Right atrium auricular region (tissue), 2 donors: ENCODE measurements at regions not wholly inside any gene's neighbourhood (a gene's known extent, or its start where the extent isn't known, plus 50 kb on each side); places are given as distances from the start of the nearest gene placed in this dataset.

Source experiments
- DNase-seq: peaks from one replicate; pipeline ENCODE4 v3.0.0-alpha.2; 2019; ENCODE audit warnings: low spot score
- H3K27ac ChIP-seq, 2 donors: fragments of 200-600 bp; sonication (generic); 1 replicate in 1 of 2; 2 replicates in 1 of 2; pipeline ENCODE4 v1.5.1; 2016 to 2019
- H3K27me3 ChIP-seq, 2 donors: fragments of 200-600 bp; sonication (generic); one replicate each; pipeline versions ENCODE4 v1.5.1 to v1.6.0; 2017 to 2019
- H3K36me3 ChIP-seq: fragments of 200-600 bp; sonication (generic); one replicate; pipeline ENCODE4 v1.5.1; 2016
- H3K4me1 ChIP-seq, 2 donors: fragments of 200-600 bp; sonication (generic); one replicate each; pipeline versions ENCODE4 v1.5.1 to v1.6.0; 2017 to 2019
- H3K4me3 ChIP-seq, 2 donors: fragments of 200-600 bp; sonication (generic); 1 replicate in 1 of 2; 2 replicates in 1 of 2; pipeline ENCODE4 v1.5.1; 2017 to 2019; ENCODE audit warnings: mild to moderate bottlenecking in 1 of 2, moderate library complexity in 1 of 2
- H3K9me3 ChIP-seq, 2 donors: fragments of 200-600 bp; sonication (generic); one replicate each; pipeline ENCODE4 v1.5.1; 2019
- CTCF ChIP-seq, 2 donors: fragments of 200-600 bp; sonication (generic); IDR thresholded peaks; one replicate each; pipeline ENCODE4 v1.5.1; 2019; ENCODE audit warnings: antibody characterized with exemption in 2 of 2

DNA sequence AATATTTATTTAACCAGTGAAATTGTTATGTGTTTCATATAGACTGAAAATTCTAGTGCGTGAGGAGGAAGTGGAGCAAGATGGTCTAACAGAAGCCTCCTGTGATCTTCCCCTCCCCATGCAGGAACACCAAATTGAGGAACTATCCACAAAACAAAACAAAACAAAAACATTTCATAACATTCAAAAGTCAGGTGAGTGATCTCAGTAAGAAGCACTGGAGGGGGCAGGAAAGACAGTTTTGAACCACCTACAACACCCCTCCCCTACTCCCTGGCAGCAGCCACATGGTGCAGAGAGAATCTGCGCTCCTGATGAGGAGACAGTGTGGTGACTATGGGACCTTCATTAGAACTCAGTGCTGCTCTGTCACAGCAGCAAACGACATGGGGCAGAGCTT, 221.9 kb upstream of the SEMA3C start:
- no peaks in the 10 kb centered on the region for H3K4me1 ChIP-seq
- H3K9me3 ChIP-seq: no peaks in the 10 kb centered on the region
- H3K27me3 ChIP-seq: no peaks in the 10 kb centered on the region
- H3K36me3 ChIP-seq: no peaks in the 10 kb centered on the region
- no peak for TF ChIP-seq CTCF (IDR thresholded peaks at IDR 0.05)
- H3K4me3 ChIP-seq: no peak overlapping the region
- H3K27ac ChIP-seq: no peak overlapping the region
- DNase-seq: no peak

DNA sequence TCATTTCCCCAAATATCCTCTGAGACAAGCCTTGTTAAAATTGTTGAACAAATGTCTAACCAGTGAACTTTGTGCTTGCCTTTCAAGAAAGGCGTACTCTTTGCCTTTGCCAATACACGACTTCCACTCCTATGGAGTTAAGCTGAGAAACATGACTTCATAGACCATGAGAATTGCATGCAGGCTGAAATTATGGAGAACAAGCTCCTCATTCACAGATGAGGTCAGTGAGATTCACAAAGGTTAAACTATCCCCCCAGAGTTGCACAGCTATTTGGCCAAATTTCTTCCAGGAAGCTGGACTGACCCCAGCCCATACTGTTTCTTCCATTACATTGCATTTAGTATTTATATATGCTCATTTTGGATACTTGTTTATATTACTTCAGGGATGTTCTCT, 221.4 kb upstream of the SEMA3C start:
- no peaks in the 10 kb centered on the region for H3K4me1 ChIP-seq
- no peaks in the 10 kb centered on the region for H3K36me3 ChIP-seq
- no peaks in the 10 kb centered on the region for H3K9me3 ChIP-seq
- H3K27me3 ChIP-seq: no peaks in the 10 kb centered on the region
- no peak for TF ChIP-seq CTCF (IDR thresholded peaks at IDR 0.05)
- no peak overlapping the region for H3K27ac ChIP-seq
- DNase-seq: no peak
- no peak overlapping the region for H3K4me3 ChIP-seq

DNA sequence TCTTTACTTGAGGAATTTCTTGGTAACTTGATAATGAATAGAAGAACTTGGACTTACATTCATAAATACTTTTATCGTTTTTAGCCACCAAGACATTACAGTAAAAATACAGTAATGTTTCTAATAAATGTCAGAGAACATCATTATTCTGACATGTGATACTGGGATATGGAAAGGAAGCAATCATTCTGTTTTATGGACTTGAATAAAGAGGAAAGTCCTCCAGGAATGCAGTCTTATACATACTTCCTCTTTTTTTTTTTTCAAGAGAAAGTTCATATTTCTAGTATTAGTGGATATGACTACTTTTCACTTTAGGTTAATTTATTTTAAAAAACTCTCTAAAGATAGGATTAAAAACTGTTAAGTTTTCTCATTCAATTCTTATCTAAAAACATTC, 220.0 kb upstream of the SEMA3C start:
- DNase-seq: no peak
- no peaks in the 10 kb centered on the region for H3K4me1 ChIP-seq
- no peak for TF ChIP-seq CTCF (IDR thresholded peaks at IDR 0.05)
- H3K27me3 ChIP-seq: no peaks in the 10 kb centered on the region
- no peak overlapping the region for H3K4me3 ChIP-seq
- no peaks in the 10 kb centered on the region for H3K9me3 ChIP-seq
- H3K27ac ChIP-seq: no peak overlapping the region
- H3K36me3 ChIP-seq: no peaks in the 10 kb centered on the region

GRCh38 chr7:81135324-81135723, 216.5 kb upstream of the SEMA3C start:
- Histone ChIP-seq H3K27ac (no peak overlapping the region), H3K9me3 (no peaks in the 10 kb centered on the region), H3K36me3 (no peaks in the 10 kb centered on the region), H3K4me3 (no peak overlapping the region), H3K27me3 (no peaks in the 10 kb centered on the region), H3K4me1 (no peaks in the 10 kb centered on the region)
- no peak for TF ChIP-seq CTCF (IDR thresholded peaks at IDR 0.05)
- DNase-seq: no peak

- H3K27me3 ChIP-seq: no peaks in the 10 kb centered on the region
- H3K4me1 ChIP-seq: no peaks in the 10 kb centered on the region
- H3K27ac ChIP-seq: no peak overlapping the region
- H3K9me3 ChIP-seq: peaks cover 0 to 24% of the 10 kb centered on the region in 2 donors
- H3K36me3 ChIP-seq: no peaks in the 10 kb centered on the region
- H3K4me3 ChIP-seq: no peak overlapping the region
- no peak for DNase-seq
- no peak for TF ChIP-seq CTCF (IDR thresholded peaks at IDR 0.05)
These were observed 209.2 kb upstream of the SEMA3C start for GRCh38 chr7:81128011-81128410.

DNA sequence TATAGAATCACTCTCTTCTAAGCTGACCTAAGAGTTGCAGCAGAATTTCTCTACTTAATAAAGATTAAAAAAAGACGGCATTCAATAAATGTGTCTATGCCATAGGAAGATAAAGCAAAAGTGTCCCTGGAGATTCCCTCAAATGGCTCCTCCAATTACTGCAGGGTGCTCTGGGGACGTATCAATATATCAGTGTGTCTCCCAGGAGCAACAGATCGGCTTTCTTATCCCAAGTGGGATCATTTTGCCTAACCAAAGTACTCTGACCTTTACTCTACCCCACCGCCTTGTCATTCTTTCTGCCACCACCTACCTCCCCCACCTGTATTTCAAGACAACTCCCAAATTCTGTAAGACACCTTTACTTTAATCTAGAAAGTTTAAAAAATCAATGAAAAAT, 202.0 kb upstream of the SEMA3C start:
- H3K27ac ChIP-seq: no peak overlapping the region
- no peak overlapping the region for H3K4me3 ChIP-seq
- no peak for DNase-seq
- no peaks in the 10 kb centered on the region for H3K9me3 ChIP-seq
- TF ChIP-seq CTCF (IDR thresholded peaks at IDR 0.05): no peak
- H3K27me3 ChIP-seq: no peaks in the 10 kb centered on the region
- H3K4me1 ChIP-seq: no peaks in the 10 kb centered on the region
- no peaks in the 10 kb centered on the region for H3K36me3 ChIP-seq
